GM12878 (cell line): ENCODE measurements at regions not wholly inside any gene's neighbourhood (a gene's known extent, or its start where the extent isn't known, plus 50 kb on each side); places are given as distances from the start of the nearest gene placed in this dataset.

ENCODE experiments used
- DPF2 ChIP-seq: fragments of 450-650 bp; IDR thresholded peaks from 2 replicates; pipeline ENCODE4 v1.6.1; 2017; ENCODE audit warnings: mild to moderate bottlenecking
- FOS ChIP-seq: IDR thresholded peaks from 3 replicates; pipeline ENCODE4 v1.6.1; 2011; ENCODE audit warnings: borderline replicate concordance; ENCODE audit not compliant: insufficient read length; ENCODE audit errors: extremely low read depth
- JUND ChIP-seq: IDR thresholded peaks from 2 replicates; pipeline ENCODE4 v1.6.1; 2012; ENCODE audit warnings: low read depth, mild to moderate bottlenecking, low read length, improper control_type of control experiment, moderate library complexity
- NR2F1 ChIP-seq: fragments of 450-650 bp; conservative IDR thresholded peaks from 2 replicates; pipeline ENCODE4 v1.6.1; 2017; ENCODE audit warnings: mild to moderate bottlenecking
- STAT3 ChIP-seq: IDR thresholded peaks from 2 replicates; pipeline ENCODE4 v1.6.1; 2011; ENCODE audit warnings: low read depth, low read length, improper control_type of control experiment
- USF2 ChIP-seq: IDR thresholded peaks from 2 replicates; pipeline ENCODE4 v1.6.1; 2011; ENCODE audit warnings: low read depth, low read length, improper control_type of control experiment, borderline replicate concordance
- ZNF274 ChIP-seq: IDR thresholded peaks from one replicate; pipeline ENCODE4 v1.8.0; 2011; ENCODE audit not compliant: insufficient read length, insufficient read depth
- ZNF592 ChIP-seq: fragments of 450-650 bp; IDR thresholded peaks from 2 replicates; pipeline ENCODE4 v1.6.1; 2017; ENCODE audit warnings: mild to moderate bottlenecking, moderate library complexity
- TF ChIP-seq, protein P1 (sequence below): fragments of 450-650 bp; IDR thresholded peaks from 2 replicates; pipeline ENCODE4 v1.6.1; 2017; ENCODE audit warnings: borderline replicate concordance

DNA sequence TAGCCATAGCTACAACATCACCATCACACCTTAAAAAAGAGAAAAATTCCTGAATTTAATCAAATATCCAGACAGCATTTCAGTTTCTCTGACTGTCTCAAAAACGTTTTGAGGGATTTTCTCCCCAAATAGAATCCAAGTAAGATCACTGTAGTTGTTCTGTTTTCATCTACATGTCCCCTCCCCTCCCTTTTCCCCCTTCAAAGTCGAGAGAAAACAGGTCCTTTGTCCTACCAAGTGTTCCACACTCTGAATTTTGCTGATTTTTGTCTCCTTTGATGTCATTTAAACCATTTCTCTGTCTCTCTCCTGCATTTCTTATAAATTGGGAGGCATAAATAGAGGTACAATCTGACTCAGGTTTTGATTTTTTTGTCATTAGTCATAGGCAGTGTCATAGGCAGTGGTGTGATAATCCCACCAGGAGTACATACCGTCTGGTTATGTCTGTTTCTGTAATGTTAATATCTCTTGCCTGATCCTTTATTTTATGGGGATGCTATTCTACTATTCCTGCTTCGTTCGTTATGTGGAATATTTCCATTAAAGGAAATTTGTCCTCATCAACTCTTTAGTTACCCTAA is 348.6 kb downstream of the PTTG2 start (continued):
- TF ChIP-seq, protein P1, sequence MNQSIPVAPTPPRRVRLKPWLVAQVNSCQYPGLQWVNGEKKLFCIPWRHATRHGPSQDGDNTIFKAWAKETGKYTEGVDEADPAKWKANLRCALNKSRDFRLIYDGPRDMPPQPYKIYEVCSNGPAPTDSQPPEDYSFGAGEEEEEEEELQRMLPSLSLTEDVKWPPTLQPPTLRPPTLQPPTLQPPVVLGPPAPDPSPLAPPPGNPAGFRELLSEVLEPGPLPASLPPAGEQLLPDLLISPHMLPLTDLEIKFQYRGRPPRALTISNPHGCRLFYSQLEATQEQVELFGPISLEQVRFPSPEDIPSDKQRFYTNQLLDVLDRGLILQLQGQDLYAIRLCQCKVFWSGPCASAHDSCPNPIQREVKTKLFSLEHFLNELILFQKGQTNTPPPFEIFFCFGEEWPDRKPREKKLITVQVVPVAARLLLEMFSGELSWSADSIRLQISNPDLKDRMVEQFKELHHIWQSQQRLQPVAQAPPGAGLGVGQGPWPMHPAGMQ = no peak
- TF ChIP-seq DPF2 (no peak), JUND (no peak), ZNF592 (no peak), NR2F1 (no peak), ZNF274 (no peak), USF2 (no peak), FOS (no peak), STAT3 (no peak)
